ENCODE measurements at regions not wholly inside any gene's neighbourhood (a gene's known extent, or its start where the extent isn't known, plus 50 kb on each side); places are given as distances from the start of the nearest gene placed in this dataset.
"Not testable (repeated sequence)": the region's sequence is repeated elsewhere in the genome, so short reads cannot be mapped to it uniquely, and the experiment has no call there.

GRCh38 chr10:84599254-84599653 lies 270.9 kb downstream of the CCSER2 start:
- Histone ChIP-seq H3K9ac (ENCODE audit: low read length in 3 of 3) (no peak overlapping the region), H3K4me3 (ENCODE audit: low read length in 3 of 3) (no peak overlapping the region), H3K4me1 (ENCODE audit: control insufficient read depth in 2 of 3, insufficient read depth in 2 of 3, low read depth in 1 of 3, low read length in 3 of 3) (no peaks in the 10 kb centered on the region), H3K36me3 (ENCODE audit: control insufficient read depth in 2 of 3, insufficient read depth in 3 of 3, low read length in 3 of 3) (no peaks in the 10 kb centered on the region), H3K27ac (ENCODE audit: low read depth in 2 of 2, low read length in 2 of 2) (no peak overlapping the region), H3K27me3 (ENCODE audit: control insufficient read depth, insufficient read depth, low read length) (no peaks in the 10 kb centered on the region), H3K9me3 (ENCODE audit: control insufficient read depth in 2 of 3, insufficient read depth in 1 of 3, low read length in 3 of 3) (peaks cover 0 to 13% (median 3%) of the 10 kb centered on the region in 3 donors)
- DNase-seq: no peak
- TF ChIP-seq CTCF (IDR thresholded peaks at IDR 0.05; ENCODE audit: borderline replicate concordance, extremely low read depth, insufficient read depth): no peak
- intact Hi-C loops (cut with DNase I): no loop called here
- FAIRE-seq: no peak

GRCh38 chr10:84600947-84601346 lies 272.6 kb downstream of the CCSER2 start:
- intact Hi-C loops (cut with DNase I): no loop called here
- Histone ChIP-seq H3K9me3 (ENCODE audit: control insufficient read depth in 2 of 3, insufficient read depth in 1 of 3, low read length in 3 of 3) (peaks cover 0 to 13% (median 3%) of the 10 kb centered on the region in 3 donors), H3K27me3 (ENCODE audit: control insufficient read depth, insufficient read depth, low read length) (no peaks in the 10 kb centered on the region), H3K36me3 (ENCODE audit: control insufficient read depth in 2 of 3, insufficient read depth in 3 of 3, low read length in 3 of 3) (no peaks in the 10 kb centered on the region), H3K27ac (ENCODE audit: low read depth in 2 of 2, low read length in 2 of 2) (no peak overlapping the region), H3K9ac (ENCODE audit: low read length in 3 of 3) (no peak overlapping the region), H3K4me3 (ENCODE audit: low read length in 3 of 3) (no peak overlapping the region), H3K4me1 (ENCODE audit: control insufficient read depth in 2 of 3, insufficient read depth in 2 of 3, low read depth in 1 of 3, low read length in 3 of 3) (no peaks in the 10 kb centered on the region)
- no peak for TF ChIP-seq CTCF (IDR thresholded peaks at IDR 0.05; ENCODE audit: borderline replicate concordance, extremely low read depth, insufficient read depth)
- DNase-seq: no peak
- no peak for FAIRE-seq

- FAIRE-seq; H3K4me3 ChIP-seq (ENCODE audit: low read length in 3 of 3); H3K27me3 ChIP-seq (ENCODE audit: control insufficient read depth, insufficient read depth, low read length); H3K9me3 ChIP-seq (ENCODE audit: control insufficient read depth in 2 of 3, insufficient read depth in 1 of 3, low read length in 3 of 3); H3K4me1 ChIP-seq (ENCODE audit: control insufficient read depth in 2 of 3, insufficient read depth in 2 of 3, low read depth in 1 of 3, low read length in 3 of 3); DNase-seq; H3K9ac ChIP-seq (ENCODE audit: low read length in 3 of 3); intact Hi-C loops (cut with DNase I); H3K36me3 ChIP-seq (ENCODE audit: control insufficient read depth in 2 of 3, insufficient read depth in 3 of 3, low read length in 3 of 3); H3K27ac ChIP-seq (ENCODE audit: low read depth in 2 of 2, low read length in 2 of 2): not testable (repeated sequence)
These were observed 274.2 kb downstream of the CCSER2 start for GRCh38 chr10:84602543-84602942.

- H3K4me1 ChIP-seq (ENCODE audit: control insufficient read depth in 2 of 3, insufficient read depth in 2 of 3, low read depth in 1 of 3, low read length in 3 of 3): no peaks in the 10 kb centered on the region
- H3K27me3 ChIP-seq (ENCODE audit: control insufficient read depth, insufficient read depth, low read length): no peaks in the 10 kb centered on the region
- DNase-seq (no peak), FAIRE-seq (no peak)
- intact Hi-C loops (cut with DNase I): no loop called here
- H3K4me3 ChIP-seq (ENCODE audit: low read length in 3 of 3): no peak overlapping the region
- TF ChIP-seq CTCF (IDR thresholded peaks at IDR 0.05; ENCODE audit: borderline replicate concordance, extremely low read depth, insufficient read depth): no peak
- no peaks in the 10 kb centered on the region for H3K36me3 ChIP-seq (ENCODE audit: control insufficient read depth in 2 of 3, insufficient read depth in 3 of 3, low read length in 3 of 3)
- H3K9ac ChIP-seq (ENCODE audit: low read length in 3 of 3): no peak overlapping the region
- no peak overlapping the region for H3K27ac ChIP-seq (ENCODE audit: low read depth in 2 of 2, low read length in 2 of 2)
- no peaks in the 10 kb centered on the region for H3K9me3 ChIP-seq (ENCODE audit: control insufficient read depth in 2 of 3, insufficient read depth in 1 of 3, low read length in 3 of 3)
These were observed 275.6 kb downstream of the CCSER2 start for GRCh38 chr10:84603971-84604370.

All from kidney (tissue), 13 donors.